HG03457 (cell line): ENCODE measurements at regions not wholly inside any gene's neighbourhood (a gene's known extent, or its start where the extent isn't known, plus 50 kb on each side); places are given as distances from the start of the nearest gene placed in this dataset.
"Not testable (repeated sequence)": the region's sequence is repeated elsewhere in the genome, so short reads cannot be mapped to it uniquely, and the experiment has no call there.

Source experiments
- ATAC-seq: cut with Tn5 transposase; IDR thresholded peaks from one replicate; pipeline ENCODE4 v1.9.1; 2021; ENCODE audit warnings: moderate number of reproducible peaks; ENCODE audit not compliant: unreplicated experiment

GRCh38 chr2:71962350-71962749, 185.3 kb downstream of the CYP26B1 start:
- no peak for ATAC-seq

DNA sequence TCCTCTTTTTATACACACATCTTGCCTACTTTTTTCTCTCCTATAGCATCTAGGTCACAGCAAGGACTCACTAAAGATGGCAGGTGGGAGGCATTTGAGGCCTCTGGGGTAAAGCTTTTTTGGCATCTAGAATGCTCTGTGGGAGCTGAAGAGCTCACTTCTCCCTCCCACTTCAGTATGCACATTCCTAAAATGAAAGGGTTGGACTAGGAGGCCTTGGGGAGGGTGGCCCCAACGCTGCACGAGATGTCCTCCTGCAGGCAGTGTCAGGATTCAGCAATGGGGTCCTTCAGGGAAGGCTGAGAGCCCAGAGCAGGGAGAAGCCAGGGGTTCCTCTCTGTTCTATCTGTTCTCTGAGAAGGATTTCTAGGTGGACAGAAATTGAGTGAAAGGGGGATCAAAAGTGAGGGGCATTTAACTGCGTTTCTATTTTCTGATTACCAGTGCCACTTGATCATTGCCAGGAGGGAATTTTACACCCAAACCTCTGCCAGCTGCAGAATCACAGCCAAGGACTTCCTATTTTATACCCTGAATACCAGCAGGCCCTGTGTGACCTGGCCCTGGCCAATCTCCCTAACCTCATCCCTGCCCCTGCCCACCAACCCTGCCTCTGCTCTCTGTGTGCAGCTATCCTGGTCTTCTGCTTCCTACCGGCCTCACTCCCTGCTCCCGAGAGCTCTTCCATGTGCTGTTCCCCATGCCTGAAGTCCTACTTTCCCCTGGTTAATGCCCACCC, 186.2 kb downstream of the CYP26B1 start:
- ATAC-seq = no peak

GRCh38 chr2:71959494-71959893, 188.2 kb downstream of the CYP26B1 start:
- no peak for ATAC-seq

- ATAC-seq = not testable (repeated sequence)
These were observed 189.2 kb downstream of the CYP26B1 start for GRCh38 chr2:71958426-71958825.

DNA sequence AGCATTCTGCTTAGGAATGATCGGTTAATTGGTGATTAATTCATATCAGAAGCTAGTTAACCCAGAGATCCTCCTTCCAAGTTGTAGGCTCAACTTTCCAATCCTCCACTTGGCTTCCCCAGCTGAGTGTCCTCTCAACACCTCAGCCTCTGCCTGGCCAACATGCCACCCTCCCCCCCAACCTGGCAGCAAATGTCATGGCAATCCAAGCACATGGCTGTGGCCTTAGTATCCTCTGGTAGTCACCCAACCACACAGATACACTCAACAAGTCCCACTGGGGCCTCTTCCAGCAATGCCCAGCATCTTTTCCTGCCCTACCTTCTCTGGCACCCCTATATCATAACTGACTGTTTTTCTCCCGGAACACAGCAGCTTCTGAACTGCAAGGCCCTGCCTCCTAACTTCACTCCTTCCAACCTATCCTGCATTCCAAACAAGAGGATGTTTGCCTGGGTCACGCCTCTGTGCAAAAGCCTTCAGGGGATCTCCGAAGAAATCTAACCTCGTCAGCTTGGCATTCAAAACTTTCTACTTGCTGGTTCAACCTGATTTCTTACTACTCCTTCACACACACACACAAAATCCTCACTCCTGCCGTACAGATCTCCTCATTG, 195.0 kb downstream of the CYP26B1 start:
- ATAC-seq = no peak

GRCh38 chr2:71951718-71952404, 195.8 kb downstream of the CYP26B1 start:
- ATAC-seq = no peak

GRCh38 chr2:71951083-71951468, 196.6 kb downstream of the CYP26B1 start:
- no peak for ATAC-seq

DNA sequence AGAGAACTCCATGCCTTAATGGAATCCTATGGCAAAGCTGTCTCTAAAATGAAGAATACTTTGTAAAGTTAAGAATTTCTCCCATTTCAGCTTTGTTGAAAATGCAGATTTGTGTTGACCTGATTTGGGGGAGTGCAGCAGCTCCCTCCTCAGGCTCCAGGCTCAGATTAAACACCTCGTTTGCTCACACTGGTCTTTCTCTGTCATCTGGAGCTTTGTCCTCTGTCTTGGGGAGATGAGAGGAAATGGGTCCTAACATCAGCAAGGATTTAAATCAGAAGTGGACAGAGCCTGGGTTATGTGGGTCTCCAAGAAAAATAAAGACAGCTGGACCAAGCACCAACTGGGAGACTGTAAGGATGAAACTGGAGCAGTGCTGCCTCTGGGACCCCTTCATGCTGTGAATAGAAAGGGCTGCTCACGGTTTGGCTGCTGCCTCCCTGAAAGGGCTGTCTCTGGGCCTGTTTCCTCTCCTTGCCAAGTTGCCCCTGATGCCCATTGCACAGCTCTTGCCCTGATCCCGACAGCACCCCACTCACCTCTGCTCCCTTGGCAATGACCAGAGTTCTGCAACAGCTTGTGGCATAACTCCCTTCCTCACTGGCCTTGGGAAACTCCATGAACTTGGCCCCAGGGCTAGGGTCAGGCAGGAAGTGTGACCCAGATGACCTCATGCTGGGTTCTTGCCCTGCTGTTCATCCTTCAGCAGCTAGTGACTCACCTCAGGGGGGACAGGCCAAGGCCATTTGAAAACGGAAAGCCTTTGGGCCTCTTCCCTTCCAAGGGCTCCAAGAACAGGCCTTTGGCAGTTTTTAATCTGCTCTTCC, 197.2 kb downstream of the CYP26B1 start:
- no peak for ATAC-seq

DNA sequence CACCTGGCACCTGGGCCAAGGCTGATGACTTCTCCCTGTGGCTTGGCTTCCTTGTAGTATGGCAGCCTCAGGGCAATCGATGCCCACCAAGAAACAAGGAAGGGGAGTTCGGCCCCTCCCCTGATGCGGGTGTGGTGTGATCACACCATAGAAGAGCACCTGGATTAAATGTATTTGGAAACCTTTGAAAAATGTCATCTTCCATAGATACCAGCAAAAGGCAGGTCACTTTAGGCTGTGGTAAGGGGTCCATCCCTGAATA, 198.2 kb downstream of the CYP26B1 start:
- ATAC-seq = no peak

DNA sequence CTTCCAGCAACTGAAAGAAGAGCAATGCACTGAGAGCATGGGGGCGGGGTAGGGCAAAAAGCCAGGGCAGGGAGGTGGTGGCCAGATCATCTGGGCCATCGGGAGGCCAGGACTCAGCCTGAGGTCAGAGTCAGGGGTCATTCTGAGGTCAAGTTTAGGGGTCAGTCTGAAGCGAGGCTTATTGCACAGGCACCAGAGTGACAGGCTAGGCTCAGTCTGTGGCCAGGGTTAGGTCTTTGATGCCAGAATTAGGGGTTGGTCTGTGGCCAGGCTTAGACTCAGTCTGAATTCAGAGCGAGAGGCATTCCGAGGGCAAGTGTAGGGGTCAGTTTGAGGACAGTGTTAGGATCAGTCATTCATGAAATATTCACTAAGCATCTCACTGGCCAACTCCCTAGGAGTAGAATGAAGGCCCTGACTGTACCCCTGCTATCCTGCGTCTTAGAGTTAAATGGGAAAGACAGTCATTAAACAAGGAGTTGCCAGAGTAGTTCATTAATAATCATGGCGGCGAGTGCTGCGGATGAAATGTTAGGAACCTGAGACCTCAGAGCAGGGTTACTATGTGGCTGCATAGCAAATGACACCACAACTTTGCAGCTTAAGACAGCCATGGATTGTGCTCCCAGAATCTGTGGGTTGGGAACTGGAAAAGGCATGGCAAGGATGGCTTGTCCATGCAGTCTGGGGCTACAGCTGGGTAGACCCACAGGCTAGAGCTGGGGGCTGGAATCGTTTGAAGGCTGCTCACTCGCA, 198.7 kb downstream of the CYP26B1 start:
- ATAC-seq = no peak

DNA sequence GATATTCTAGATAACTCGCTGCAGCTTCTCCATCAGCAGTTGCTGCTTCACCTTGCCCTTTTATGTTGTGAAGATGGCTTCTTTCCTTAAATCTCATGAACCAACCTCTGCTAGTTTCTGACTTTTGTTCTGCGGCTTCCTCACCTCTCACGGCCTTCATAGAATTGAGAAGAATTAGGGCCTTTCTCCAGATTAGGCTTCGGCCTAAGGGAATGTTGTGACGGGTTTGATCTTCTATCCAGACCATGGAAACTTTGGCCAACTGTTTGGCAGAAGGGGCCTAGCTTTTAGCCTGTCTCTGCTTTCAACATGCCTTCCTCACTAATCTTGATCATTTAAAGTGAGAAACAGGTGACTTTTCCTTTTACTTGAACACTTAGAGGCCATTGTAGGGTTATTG, 199.9 kb downstream of the CYP26B1 start:
- ATAC-seq = no peak

DNA sequence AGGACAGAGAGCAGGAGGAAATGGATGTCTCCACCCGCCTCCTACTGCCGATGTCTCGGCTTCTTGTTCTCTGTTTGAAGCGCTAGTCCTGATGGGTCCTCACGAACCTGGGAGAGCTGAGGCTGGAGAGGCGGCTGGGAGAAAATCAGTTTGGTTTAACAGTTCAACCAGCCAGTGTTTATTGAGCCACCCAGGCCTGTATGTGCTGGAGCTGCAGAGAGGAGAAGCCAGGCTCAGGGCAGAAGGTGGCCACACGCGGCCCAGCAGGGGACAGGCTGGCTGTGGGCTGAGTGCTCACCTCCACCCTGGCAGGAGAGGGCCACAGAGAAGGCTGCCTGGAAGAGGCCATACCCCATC, 202.1 kb downstream of the CYP26B1 start:
- no peak for ATAC-seq

DNA sequence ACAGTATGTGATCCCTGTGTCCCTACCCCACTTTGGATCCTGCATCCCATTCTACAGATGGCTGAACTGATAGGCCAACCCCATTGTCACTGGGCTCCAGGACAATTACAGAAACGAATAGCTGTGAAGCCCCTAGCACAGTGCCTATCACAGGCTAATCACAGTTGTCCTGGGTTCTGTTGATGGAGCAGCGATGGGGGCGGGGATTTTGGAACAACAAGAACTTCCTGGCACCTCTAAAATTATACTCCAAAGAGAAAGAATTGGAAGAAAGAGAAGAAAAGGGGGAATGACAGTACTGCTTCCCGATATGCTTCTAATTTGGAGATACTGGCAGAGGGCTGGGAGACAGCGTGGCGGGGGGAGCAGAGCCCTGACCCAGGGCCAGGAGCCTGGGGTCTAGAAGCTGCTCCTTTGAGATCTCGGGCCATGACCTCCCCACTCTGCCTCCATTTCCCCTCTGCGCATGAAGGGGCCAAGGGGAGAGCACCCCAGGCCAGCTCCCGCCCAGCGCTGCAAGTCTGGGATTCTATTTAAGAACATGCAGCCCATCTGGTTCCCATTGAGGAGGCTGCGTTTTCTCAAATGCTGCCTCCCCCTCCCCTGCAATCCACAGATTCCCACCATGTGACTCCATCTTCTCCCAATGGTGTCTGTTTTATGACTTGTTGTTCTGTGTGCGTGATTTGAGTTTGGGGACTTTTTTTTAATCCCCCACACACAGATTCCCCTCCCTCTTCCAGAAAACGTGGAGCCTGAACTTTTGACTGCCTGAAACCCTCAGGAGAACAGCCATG, 202.7 kb downstream of the CYP26B1 start:
- ATAC-seq = no peak

GRCh38 chr2:71944183-71944550, 203.5 kb downstream of the CYP26B1 start:
- ATAC-seq = no peak

- no peak for ATAC-seq
These were observed 204.2 kb downstream of the CYP26B1 start for GRCh38 chr2:71943238-71944182.

DNA sequence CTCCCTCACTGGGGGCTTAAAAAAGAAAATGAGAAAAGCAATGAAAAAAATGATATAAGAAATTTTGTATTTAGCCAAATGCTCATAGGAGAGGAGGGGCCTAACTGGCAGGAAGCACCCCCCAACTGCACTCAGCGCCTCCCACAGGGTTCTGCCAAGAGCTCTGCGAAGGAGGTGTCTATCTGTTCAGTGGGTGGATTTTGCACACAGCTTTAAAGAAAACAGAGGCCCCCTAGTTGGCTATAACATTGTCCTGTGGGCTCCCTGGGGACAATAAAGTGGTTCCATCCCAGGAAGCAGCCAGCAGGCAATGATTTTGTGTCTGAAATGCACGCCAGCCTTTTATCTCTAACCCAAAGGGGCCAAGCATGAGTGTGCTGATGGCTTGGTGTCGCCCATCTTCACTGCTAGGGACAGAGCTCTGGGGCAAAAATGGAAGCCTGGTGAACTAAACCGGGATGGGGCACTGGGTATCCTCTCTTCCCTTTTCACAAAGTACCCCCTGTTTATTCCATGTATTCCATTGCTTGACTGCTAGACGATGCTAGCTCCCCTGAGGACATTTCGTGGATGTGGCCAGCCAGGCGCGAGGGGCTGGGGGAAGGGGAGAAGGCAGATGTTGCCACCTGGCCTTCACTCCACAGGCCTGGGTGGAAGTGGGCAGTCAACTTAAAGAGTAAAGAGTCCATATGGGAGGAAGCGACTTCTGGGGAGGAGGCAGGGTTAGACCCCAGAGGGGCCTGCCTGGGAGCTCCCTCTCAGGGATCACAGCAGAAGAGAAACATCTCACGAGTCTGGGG, 205.7 kb downstream of the CYP26B1 start:
- ATAC-seq = no peak

DNA sequence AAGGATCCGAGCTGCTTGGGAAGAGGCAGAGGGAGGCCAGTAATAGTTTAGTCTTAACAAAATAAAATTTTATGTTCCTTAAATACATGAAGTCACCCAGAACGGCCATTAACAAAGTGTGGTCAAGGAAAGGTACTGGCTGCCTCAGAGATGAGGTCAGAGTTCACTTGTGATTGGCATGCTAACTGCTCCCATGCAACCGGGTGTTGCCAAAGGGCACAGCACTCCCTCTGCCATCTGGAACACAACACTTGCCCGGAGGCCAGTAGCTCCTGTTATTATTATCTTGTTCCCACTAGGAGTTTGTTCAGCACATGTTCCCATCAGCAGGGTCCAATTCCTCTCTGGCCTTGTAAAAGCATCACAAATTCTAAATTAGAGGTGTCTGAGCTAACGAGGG, 207.0 kb downstream of the CYP26B1 start:
- no peak for ATAC-seq
